ENCODE measurements at regions not wholly inside any gene's neighbourhood (a gene's known extent, or its start where the extent isn't known, plus 50 kb on each side); places are given as distances from the start of the nearest gene placed in this dataset.

DNA sequence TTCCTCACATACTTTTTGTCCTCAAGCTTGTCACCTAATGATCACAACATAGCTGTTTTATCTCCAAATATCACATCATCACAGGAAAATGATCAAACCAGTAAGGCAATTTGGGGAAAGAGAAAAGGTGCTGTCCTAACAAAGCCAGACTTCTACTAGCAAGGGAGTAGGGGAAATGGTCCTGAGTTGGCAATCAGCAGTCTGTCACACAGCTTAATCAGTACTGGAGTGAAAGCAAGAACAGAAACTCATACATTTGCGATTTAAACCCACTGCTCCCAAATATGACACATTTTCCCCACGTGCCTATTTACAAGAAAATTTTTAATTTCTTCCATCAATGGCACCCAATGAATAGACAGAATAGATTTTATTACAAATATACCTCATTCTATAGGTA lies 546.8 kb upstream of the FMR1 start:
- Histone ChIP-seq H3K4me1 (replicated peaks in 1 of 4; ENCODE audit: control insufficient read depth in 3 of 4, insufficient read depth in 4 of 4, low read length in 3 of 4) (no peaks in the 10 kb centered on the region), H3K4me3 (ENCODE audit: extremely low read depth in 1 of 4, insufficient read depth in 2 of 4, low read depth in 3 of 4, low read length in 4 of 4) (no peak overlapping the region), H3K4ac (replicated peaks; ENCODE audit: insufficient read length, low read depth, low read length) (no peak overlapping the region), H3K56ac (replicated peaks; ENCODE audit: insufficient read length, low read depth, low read length) (no peak overlapping the region), H3K79me1 (ENCODE audit: low read depth, low read length) (no peaks in the 10 kb centered on the region), H2BK20ac (ENCODE audit: low read length) (no peak overlapping the region), H3K9me3 (ENCODE audit: insufficient read depth in 2 of 2, low read depth in 1 of 2, low read length in 1 of 2) (no peaks in the 10 kb centered on the region), H3K23ac (ENCODE audit: insufficient read length) (no peak overlapping the region), H3K36me3 (ENCODE audit: control insufficient read depth in 2 of 4, insufficient read depth in 4 of 4, low read length in 3 of 4) (no peaks in the 10 kb centered on the region), H3K9ac (replicated peaks in 1 of 4; ENCODE audit: extremely low read depth in 1 of 4, low read depth in 3 of 4, low read length in 3 of 4) (no peak overlapping the region), H3K79me2 (ENCODE audit: control insufficient read depth in 1 of 2, insufficient read depth in 2 of 2, low read length in 2 of 2) (no peaks in the 10 kb centered on the region), H3K27ac (ENCODE audit: low read depth, low read length) (no peak overlapping the region), H4K91ac (replicated peaks; ENCODE audit: insufficient read length, low read length) (no peak overlapping the region), H4K5ac (ENCODE audit: insufficient read length, low read depth, low read length) (no peak overlapping the region), H2BK12ac (ENCODE audit: low read depth, low read length) (no peak overlapping the region), H4K8ac (ENCODE audit: extremely low read depth, insufficient read depth, low read length) (no peak overlapping the region), H3K23me2 (ENCODE audit: low read depth, low read length) (no peaks in the 10 kb centered on the region), H2BK5ac (ENCODE audit: low read depth, low read length) (no peak overlapping the region), H3K18ac (ENCODE audit: extremely low read depth, low read length) (no peak overlapping the region), H2AFZ (ENCODE audit: low read length) (no peak overlapping the region), H2BK15ac (ENCODE audit: low read length) (no peak overlapping the region), H2AK5ac (ENCODE audit: low read depth, low read length) (no peak overlapping the region), H2BK120ac (replicated peaks; ENCODE audit: low read depth, low read length) (no peak overlapping the region), H3K4me2 (ENCODE audit: insufficient read depth in 1 of 2, low read depth in 2 of 2, low read length in 2 of 2) (no peak overlapping the region), H3K14ac (ENCODE audit: insufficient read length) (no peak overlapping the region), H4K20me1 (replicated peaks in 1 of 2; ENCODE audit: control insufficient read depth in 1 of 2, insufficient read depth in 2 of 2, low read length in 2 of 2) (no peaks in the 10 kb centered on the region), H3K27me3 (replicated peaks in 1 of 4; ENCODE audit: control insufficient read depth in 3 of 4, extremely low read depth in 1 of 4, insufficient read depth in 3 of 4, low read length in 3 of 4) (no peaks in the 10 kb centered on the region)
- FAIRE-seq = no peak
- DNase-seq (ENCODE audit: low read depth in 1 of 2, low spot score in 2 of 2) = no peak
- CTCF ChIA-PET (ENCODE audit: partially characterized antibody) = no interaction called here
- POLR2A ChIA-PET (ENCODE audit: partially characterized antibody) = no interaction called here
- WGBS, 2 experiments (ENCODE audit: extremely low coverage in 1 of 2, insufficient coverage in 1 of 2, insufficient read length in 1 of 2, insufficient replicate concordance in 2 of 2, low coverage in 1 of 2, low lambda C conversion rate in 2 of 2, missing lambda C conversion rate in 1 of 2) = 81% methylated on average over 2 of the region's 2 CpGs; no CpG with 5 or more reads in 1 of the 2 experiments
- TF ChIP-seq TEAD4 (IDR thresholded peaks at IDR 0.05; ENCODE audit: low read depth, low read length) (no peak), RBBP5 (IDR thresholded peaks at IDR 0.05; ENCODE audit: borderline replicate concordance, low read depth, low read length) (no peak), POLR2AphosphoS5 (IDR thresholded peaks at IDR 0.05; ENCODE audit: low read depth, low read length) (no peak), ASH2L (IDR thresholded peaks at IDR 0.05; ENCODE audit: low read length) (no peak), CTBP2 (IDR thresholded peaks at IDR 0.05; ENCODE audit: borderline replicate concordance, insufficient read depth, insufficient read length, low read length) (no peak), NANOG (IDR thresholded peaks at IDR 0.05; ENCODE audit: insufficient read depth, low read depth, low read length, poor library complexity, severe bottlenecking) (no peak), ATF2 (IDR thresholded peaks at IDR 0.05; ENCODE audit: low read length) (no peak), CHD2 (IDR thresholded peaks at IDR 0.05; ENCODE audit: low read length) (no peak), NRF1 (IDR thresholded peaks at IDR 0.05; ENCODE audit: low read depth, low read length) (no peak)
- TF ChIP-seq, protein P1, sequence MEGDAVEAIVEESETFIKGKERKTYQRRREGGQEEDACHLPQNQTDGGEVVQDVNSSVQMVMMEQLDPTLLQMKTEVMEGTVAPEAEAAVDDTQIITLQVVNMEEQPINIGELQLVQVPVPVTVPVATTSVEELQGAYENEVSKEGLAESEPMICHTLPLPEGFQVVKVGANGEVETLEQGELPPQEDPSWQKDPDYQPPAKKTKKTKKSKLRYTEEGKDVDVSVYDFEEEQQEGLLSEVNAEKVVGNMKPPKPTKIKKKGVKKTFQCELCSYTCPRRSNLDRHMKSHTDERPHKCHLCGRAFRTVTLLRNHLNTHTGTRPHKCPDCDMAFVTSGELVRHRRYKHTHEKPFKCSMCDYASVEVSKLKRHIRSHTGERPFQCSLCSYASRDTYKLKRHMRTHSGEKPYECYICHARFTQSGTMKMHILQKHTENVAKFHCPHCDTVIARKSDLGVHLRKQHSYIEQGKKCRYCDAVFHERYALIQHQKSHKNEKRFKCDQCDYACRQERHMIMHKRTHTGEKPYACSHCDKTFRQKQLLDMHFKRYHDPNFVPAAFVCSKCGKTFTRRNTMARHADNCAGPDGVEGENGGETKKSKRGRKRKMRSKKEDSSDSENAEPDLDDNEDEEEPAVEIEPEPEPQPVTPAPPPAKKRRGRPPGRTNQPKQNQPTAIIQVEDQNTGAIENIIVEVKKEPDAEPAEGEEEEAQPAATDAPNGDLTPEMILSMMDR (IDR thresholded peaks at IDR 0.05; ENCODE audit: control extremely low read depth in 1 of 3, insufficient read depth in 1 of 3, low read depth in 1 of 3, low read length in 3 of 3) = no peak
- TF ChIP-seq, protein P2, sequence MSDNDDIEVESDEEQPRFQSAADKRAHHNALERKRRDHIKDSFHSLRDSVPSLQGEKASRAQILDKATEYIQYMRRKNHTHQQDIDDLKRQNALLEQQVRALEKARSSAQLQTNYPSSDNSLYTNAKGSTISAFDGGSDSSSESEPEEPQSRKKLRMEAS (IDR thresholded peaks at IDR 0.05) = no peak

All from H1 (cell line).